ENCODE measurements at regions not wholly inside any gene's neighbourhood (a gene's known extent, or its start where the extent isn't known, plus 50 kb on each side); places are given as distances from the start of the nearest gene placed in this dataset.

- TF ChIP-seq AHDC1 (CRISPR knock-in tag; IDR thresholded peaks at IDR 0.05; ENCODE audit: borderline replicate concordance) (peak; percentile 48; the same call in 1 of the 2 replicates), ARNT2 (CRISPR knock-in tag; IDR thresholded peaks at IDR 0.05; ENCODE audit: low read depth) (no peak), JDP2 (CRISPR knock-in tag; IDR thresholded peaks at IDR 0.05; ENCODE audit: borderline replicate concordance) (no peak), ZNF674 (CRISPR knock-in tag; IDR thresholded peaks at IDR 0.05; ENCODE audit: low read depth) (no peak), ZNF160 (CRISPR knock-in tag; IDR thresholded peaks at IDR 0.05) (no peak), ARNT (IDR thresholded peaks at IDR 0.05) (no peak), HNF4A (CRISPR knock-in tag; IDR thresholded peaks at IDR 0.05) (peak; percentile 31; the same call in 1 of the 2 replicates), ZNF878 (CRISPR knock-in tag; IDR thresholded peaks at IDR 0.05) (0 out of 2 replicates have a peak, but pooled peaks have one; percentile 25), ONECUT2 (CRISPR knock-in tag; IDR thresholded peaks at IDR 0.05) (no peak), ZFP82 (CRISPR knock-in tag; IDR thresholded peaks at IDR 0.05; ENCODE audit: borderline replicate concordance) (no peak), KDM2A (CRISPR knock-in tag; IDR thresholded peaks at IDR 0.05; ENCODE audit: borderline replicate concordance, low read depth) (no peak), GTF2F1 (IDR thresholded peaks at IDR 0.05; ENCODE audit: low read length) (no peak), YEATS2 (CRISPR knock-in tag; IDR thresholded peaks at IDR 0.05; ENCODE audit: borderline replicate concordance) (no peak), POLR2A (IDR thresholded peaks at IDR 0.05; ENCODE audit: insufficient read depth in 1 of 2, low read depth in 2 of 2, low read length in 2 of 2) (no peak), TRIM24 (CRISPR knock-in tag; IDR thresholded peaks at IDR 0.05) (peak; percentile 71; the same call in 1 of the 2 replicates), RORA (CRISPR knock-in tag; IDR thresholded peaks at IDR 0.05) (no peak), ZNF431 (CRISPR knock-in tag; IDR thresholded peaks at IDR 0.05; ENCODE audit: borderline replicate concordance, low read depth) (no peak), ATF7 (IDR thresholded peaks at IDR 0.05) (no peak), ATF7 (CRISPR knock-in tag; IDR thresholded peaks at IDR 0.05) (no peak)
- TF ChIP-seq, protein P1, sequence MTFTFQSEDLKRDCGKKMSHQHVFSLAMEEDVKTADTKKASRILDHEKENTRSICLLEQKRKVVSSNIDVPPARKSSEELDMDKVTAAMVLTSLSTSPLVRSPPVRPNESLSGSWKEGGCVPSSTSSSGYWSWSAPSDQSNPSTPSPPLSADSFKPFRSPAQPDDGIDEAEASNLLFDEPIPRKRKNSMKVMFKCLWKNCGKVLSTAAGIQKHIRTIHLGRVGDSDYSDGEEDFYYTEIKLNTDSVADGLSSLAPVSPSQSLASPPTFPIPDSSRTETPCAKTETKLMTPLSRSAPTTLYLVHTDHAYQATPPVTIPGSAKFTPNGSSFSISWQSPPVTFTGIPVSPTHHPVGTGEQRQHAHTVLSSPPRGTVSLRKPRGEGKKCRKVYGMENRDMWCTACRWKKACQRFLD (CRISPR knock-in tag; IDR thresholded peaks at IDR 0.05; ENCODE audit: borderline replicate concordance): no peak
- TF ChIP-seq, protein P2, sequence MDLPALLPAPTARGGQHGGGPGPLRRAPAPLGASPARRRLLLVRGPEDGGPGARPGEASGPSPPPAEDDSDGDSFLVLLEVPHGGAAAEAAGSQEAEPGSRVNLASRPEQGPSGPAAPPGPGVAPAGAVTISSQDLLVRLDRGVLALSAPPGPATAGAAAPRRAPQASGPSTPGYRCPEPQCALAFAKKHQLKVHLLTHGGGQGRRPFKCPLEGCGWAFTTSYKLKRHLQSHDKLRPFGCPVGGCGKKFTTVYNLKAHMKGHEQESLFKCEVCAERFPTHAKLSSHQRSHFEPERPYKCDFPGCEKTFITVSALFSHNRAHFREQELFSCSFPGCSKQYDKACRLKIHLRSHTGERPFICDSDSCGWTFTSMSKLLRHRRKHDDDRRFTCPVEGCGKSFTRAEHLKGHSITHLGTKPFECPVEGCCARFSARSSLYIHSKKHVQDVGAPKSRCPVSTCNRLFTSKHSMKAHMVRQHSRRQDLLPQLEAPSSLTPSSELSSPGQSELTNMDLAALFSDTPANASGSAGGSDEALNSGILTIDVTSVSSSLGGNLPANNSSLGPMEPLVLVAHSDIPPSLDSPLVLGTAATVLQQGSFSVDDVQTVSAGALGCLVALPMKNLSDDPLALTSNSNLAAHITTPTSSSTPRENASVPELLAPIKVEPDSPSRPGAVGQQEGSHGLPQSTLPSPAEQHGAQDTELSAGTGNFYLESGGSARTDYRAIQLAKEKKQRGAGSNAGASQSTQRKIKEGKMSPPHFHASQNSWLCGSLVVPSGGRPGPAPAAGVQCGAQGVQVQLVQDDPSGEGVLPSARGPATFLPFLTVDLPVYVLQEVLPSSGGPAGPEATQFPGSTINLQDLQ (CRISPR knock-in tag; IDR thresholded peaks at IDR 0.05): no peak
Measured at GRCh38 chr11:129248618-129249017, 56.5 kb upstream of the ARHGAP32 start (continued).

Measured in HepG2 (cell line).